HG03064 (cell line): ENCODE measurements at regions not wholly inside any gene's neighbourhood (a gene's known extent, or its start where the extent isn't known, plus 50 kb on each side); places are given as distances from the start of the nearest gene placed in this dataset.

Source experiments
- ATAC-seq: cut with Tn5 transposase; IDR thresholded peaks from one replicate; pipeline ENCODE4 v1.9.1; 2021; ENCODE audit warnings: low read depth; ENCODE audit not compliant: unreplicated experiment

GRCh38 chr2:11988691-11989353 is 242.4 kb downstream of the LPIN1 start:
- ATAC-seq: no peak

GRCh38 chr2:11989354-11989703 is 242.9 kb downstream of the LPIN1 start:
- ATAC-seq: no peak

GRCh38 chr2:11990576-11990975 is 244.1 kb downstream of the LPIN1 start:
- ATAC-seq: no peak

DNA sequence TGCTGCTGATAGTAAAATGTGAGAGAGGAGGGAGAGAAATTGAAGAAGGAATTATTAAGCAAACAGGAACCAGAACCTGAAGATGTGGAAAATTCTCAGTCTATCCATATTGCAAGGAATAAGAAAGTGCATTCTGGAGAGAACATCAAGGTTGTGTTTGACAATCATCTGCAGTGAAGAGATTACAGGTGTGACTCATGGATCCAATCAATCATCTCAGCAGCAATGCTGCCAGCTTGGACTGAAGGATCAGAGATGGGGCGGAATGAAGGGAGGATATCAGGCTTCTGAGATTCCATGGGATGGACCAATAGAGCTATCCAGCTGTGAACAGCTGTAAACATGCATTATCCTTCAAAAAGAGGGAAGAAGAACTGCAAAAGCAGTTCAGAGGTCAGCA is 247.3 kb downstream of the LPIN1 start:
- ATAC-seq: no peak

DNA sequence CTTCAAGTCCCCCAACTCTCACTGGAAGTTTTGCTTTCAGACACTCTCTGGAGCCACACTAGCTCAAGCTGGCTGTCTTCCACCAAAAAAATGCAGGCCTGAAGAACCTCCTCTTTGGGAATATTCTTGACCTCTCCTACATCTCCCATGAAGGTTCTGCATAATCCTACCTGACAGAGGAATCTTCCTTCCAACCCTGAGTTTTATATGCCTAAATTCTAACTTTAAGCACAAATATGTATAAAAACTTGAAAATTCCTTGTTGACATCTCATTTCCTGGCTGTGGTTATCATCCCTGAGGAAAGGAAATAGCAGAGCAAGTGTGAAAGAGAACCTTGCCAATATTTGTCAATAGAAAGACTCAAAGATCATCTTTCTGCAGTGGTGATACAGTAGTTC is 249.0 kb downstream of the LPIN1 start:
- no peak for ATAC-seq

DNA sequence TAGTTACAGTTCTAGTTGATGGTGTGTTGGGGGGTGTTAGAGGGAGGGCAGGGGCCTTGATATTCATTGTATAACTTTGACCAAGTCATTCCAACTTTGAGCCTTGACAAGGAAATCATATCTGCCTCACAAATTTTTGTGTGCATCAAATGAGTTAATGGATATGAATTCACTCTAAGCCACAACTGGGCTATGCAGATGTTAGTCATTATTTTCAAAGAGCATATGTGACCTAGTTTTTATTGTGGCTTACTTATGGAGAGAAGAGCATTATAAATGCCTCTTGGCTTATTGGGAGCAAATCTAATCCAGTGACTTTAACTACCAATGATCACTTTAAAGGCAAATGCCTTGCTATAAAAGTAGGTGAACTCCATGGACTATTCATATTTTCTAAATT is 250.2 kb downstream of the LPIN1 start:
- ATAC-seq: no peak

GRCh38 chr2:11997142-11997541 is 250.7 kb downstream of the LPIN1 start:
- ATAC-seq: no peak

- ATAC-seq: peak; percentile 57
Measured at GRCh38 chr2:11998218-11998617, 251.8 kb downstream of the LPIN1 start.

GRCh38 chr2:11998626-11999378 is 252.4 kb downstream of the LPIN1 start:
- ATAC-seq: peak; percentile 47

DNA sequence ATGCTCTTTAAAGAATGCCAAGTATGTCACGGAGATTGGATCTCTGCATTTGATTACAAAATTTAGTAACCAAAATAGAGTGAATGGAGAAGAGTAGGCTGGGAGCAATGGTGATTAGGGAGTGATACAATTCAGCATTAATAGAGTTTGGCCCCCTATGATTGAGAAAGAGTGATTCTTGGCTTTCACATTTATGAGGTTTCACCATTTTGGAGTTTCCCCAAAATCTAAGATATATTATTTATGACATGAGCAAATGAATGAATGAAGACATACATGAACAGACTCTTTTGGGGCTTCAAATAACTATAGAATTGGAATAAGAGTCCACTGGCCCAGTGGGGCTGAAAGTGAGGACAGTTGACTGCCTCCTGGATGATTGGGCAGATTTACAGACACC is 255.2 kb downstream of the LPIN1 start:
- no peak for ATAC-seq

DNA sequence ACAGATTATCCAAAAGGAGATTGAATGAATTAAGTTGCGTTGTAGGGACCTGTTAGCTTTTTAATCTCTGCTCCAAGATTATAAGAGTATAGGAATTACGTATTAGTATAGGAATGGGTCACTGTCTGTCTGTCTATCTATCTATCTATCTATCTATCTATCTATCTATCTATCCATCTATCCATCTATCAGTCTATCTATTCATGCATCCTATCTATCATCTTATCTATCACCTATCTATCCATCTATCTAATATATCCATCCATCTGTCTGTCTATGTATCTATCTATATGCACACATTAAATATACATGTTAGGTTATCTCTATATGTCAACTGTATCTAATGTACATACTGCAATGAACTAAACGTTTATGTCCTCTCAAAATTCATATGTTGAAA is 255.8 kb downstream of the LPIN1 start:
- ATAC-seq: no peak

DNA sequence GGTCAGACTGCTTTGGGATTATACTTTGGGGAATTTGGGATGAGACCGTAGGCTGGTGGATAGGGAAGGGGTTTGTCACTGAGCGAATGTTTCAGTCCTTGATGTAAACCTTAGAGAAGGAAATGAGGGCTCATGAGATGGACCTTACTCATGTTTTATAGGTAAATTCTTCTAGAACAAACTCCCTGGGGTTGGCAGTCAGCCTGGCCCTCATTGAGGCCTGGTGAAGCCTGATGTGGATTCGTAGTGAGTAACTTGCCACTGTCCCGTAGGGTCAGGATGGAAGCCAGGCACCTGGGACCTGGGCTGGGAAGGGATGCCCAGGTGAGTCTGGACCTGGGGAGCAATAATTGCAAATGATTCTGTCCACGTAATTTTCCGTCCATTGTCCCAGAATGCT is 258.3 kb downstream of the LPIN1 start:
- no peak for ATAC-seq

GRCh38 chr2:12005886-12006681 is 259.7 kb downstream of the LPIN1 start:
- peak; percentile 58 for ATAC-seq

DNA sequence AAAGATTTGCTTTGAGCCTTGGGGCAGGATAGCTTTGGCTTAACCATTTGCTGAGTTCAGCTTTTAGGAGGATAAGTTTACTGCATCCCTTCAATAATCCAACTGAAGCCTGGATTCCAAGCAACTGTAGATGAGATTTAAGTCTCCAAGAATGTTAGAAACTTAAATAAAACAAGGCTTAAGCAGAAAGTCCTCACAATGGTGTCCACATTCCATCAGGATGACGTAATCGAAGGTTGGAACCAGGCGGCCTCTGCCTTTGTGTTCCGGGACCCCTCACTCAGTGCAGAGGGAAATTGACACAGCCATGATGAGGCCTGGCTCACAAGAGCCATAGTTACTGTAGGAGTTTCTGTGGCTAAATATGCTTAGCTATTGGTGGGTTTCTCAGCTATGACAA is 260.4 kb downstream of the LPIN1 start:
- ATAC-seq: no peak

- ATAC-seq: no peak
Measured at GRCh38 chr2:12007282-12007681, 260.9 kb downstream of the LPIN1 start.

DNA sequence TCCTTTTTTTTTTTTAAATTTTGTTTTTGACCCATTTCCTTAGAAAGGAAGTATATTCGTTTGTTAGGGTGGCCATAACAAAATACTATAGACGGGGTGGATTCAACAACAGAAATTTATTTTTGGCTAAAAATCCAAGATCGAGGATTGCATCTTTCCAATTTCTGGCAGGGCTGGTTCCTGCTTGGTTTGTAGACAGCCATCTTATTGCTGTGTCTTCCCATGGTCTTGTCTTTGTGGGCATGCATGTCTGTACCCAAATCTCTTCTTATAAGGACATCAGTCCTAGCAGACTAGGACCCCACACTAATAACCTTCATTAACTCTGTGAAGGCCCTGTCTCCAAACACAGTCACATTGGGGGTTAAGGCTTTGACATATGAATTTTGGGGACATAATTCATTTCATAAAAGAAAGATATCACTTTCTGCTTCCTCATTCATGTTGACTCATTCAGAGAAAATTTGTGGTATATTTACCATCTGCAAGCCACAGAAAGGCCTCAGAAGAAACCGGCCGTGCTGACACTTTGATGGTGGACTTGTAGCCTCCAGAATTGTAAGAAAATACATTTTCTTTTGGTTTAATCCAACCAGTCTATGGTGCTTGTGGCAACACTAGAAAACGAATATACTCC is 262.1 kb downstream of the LPIN1 start:
- peak; percentile 72 for ATAC-seq

- ATAC-seq: no peak
Measured at GRCh38 chr2:12009323-12009905, 263.0 kb downstream of the LPIN1 start.

GRCh38 chr2:12010059-12010458 is 263.6 kb downstream of the LPIN1 start:
- ATAC-seq: no peak

- no peak for ATAC-seq
Measured at GRCh38 chr2:12010779-12011178, 264.3 kb downstream of the LPIN1 start.

GRCh38 chr2:12014088-12014960 is 267.9 kb downstream of the LPIN1 start:
- ATAC-seq: no peak
